GM21390 (cell line): ENCODE measurements at regions not wholly inside any gene's neighbourhood (a gene's known extent, or its start where the extent isn't known, plus 50 kb on each side); places are given as distances from the start of the nearest gene placed in this dataset.
"Not testable (repeated sequence)": the region's sequence is repeated elsewhere in the genome, so short reads cannot be mapped to it uniquely, and the experiment has no call there.

ENCODE experiments used
- ATAC-seq: cut with Tn5 transposase; IDR thresholded peaks from one replicate; pipeline ENCODE4 v1.9.1; 2021; ENCODE audit not compliant: unreplicated experiment

- no peak for ATAC-seq
These were observed 1048.2 kb downstream of the SLC16A7 start for GRCh38 chr12:60644076-60644475.

- no peak for ATAC-seq
These were observed 1071.1 kb downstream of the SLC16A7 start for GRCh38 chr12:60666895-60667294.

GRCh38 chr12:60672949-60673348, 1077.1 kb downstream of the SLC16A7 start:
- no peak for ATAC-seq

- ATAC-seq, result no peak
These were observed 1089.3 kb downstream of the SLC16A7 start for GRCh38 chr12:60684988-60685655.

GRCh38 chr12:60689137-60689536, 1093.3 kb downstream of the SLC16A7 start:
- ATAC-seq, result no peak

GRCh38 chr12:60693019-60693626, 1097.3 kb downstream of the SLC16A7 start:
- ATAC-seq, result no peak

- no peak for ATAC-seq
These were observed 1108.5 kb downstream of the SLC16A7 start for GRCh38 chr12:60704171-60704914.

GRCh38 chr12:60710246-60710645, 1114.4 kb downstream of the SLC16A7 start:
- ATAC-seq, result no peak

GRCh38 chr12:60714141-60714900, 1118.5 kb downstream of the SLC16A7 start:
- ATAC-seq, result no peak

- ATAC-seq, result no peak
These were observed 1128.6 kb downstream of the SLC16A7 start for GRCh38 chr12:60724475-60724874.

GRCh38 chr12:60724984-60725383, 1129.2 kb downstream of the SLC16A7 start:
- no peak for ATAC-seq

- ATAC-seq, result peak; percentile 48
These were observed 1156.8 kb downstream of the SLC16A7 start for GRCh38 chr12:60752589-60752988.

- no peak for ATAC-seq
These were observed 1162.4 kb downstream of the SLC16A7 start for GRCh38 chr12:60758224-60758623.

- no peak for ATAC-seq
These were observed 1165.1 kb downstream of the SLC16A7 start for GRCh38 chr12:60760965-60761364.

- ATAC-seq, result not testable (repeated sequence)
These were observed 1205.3 kb downstream of the SLC16A7 start for GRCh38 chr12:60801166-60801565.

- no peak for ATAC-seq
These were observed 1207.3 kb downstream of the SLC16A7 start for GRCh38 chr12:60803147-60803546.

GRCh38 chr12:60805364-60805763, 1209.5 kb downstream of the SLC16A7 start:
- no peak for ATAC-seq

GRCh38 chr12:60819794-60820193, 1224.0 kb downstream of the SLC16A7 start:
- no peak for ATAC-seq

GRCh38 chr12:60822580-60822979, 1226.8 kb downstream of the SLC16A7 start:
- no peak for ATAC-seq

GRCh38 chr12:60830381-60830780, 1234.6 kb downstream of the SLC16A7 start:
- ATAC-seq, result no peak

- ATAC-seq, result no peak
These were observed 1236.5 kb downstream of the SLC16A7 start for GRCh38 chr12:60832290-60832689.
